SJCRH30 (cell line): ENCODE measurements at regions not wholly inside any gene's neighbourhood (a gene's known extent, or its start where the extent isn't known, plus 50 kb on each side); places are given as distances from the start of the nearest gene placed in this dataset.
A peak's percentile ranks its signal among the peaks of the same experiment; 100 is the strongest.
"Not testable (repeated sequence)": the region's sequence is repeated elsewhere in the genome, so short reads cannot be mapped to it uniquely, and the experiment has no call there.

Experiments used
- DNase-seq, 2 experiments: peaks; one replicate each; pipeline ENCODE4 v3.0.0-alpha.2; 2015 to 2020
- H3K27ac ChIP-seq: fragments of 250-450 bp; sonication (Bioruptor Pico); 2 replicates; pipeline ENCODE4 v1.5.1; 2020; ENCODE audit warnings: mild to moderate bottlenecking, moderate library complexity
- H3K27me3 ChIP-seq: fragments of 250-450 bp; sonication (Bioruptor Pico); 2 replicates; pipeline ENCODE4 v1.5.1; 2020; ENCODE audit warnings: mild to moderate bottlenecking, moderate library complexity
- H3K36me3 ChIP-seq: fragments of 250-450 bp; sonication (Bioruptor Pico); 2 replicates; pipeline ENCODE4 v1.5.1; 2020; ENCODE audit warnings: mild to moderate bottlenecking, moderate library complexity
- H3K4me1 ChIP-seq: fragments of 250-450 bp; sonication (Bioruptor Pico); 2 replicates; pipeline ENCODE4 v1.5.1; 2020; ENCODE audit warnings: mild to moderate bottlenecking, moderate library complexity
- H3K4me3 ChIP-seq: fragments of 250-450 bp; sonication (Bioruptor Pico); 2 replicates; pipeline ENCODE4 v1.5.1; 2020; ENCODE audit warnings: mild to moderate bottlenecking, moderate library complexity
- H3K9me3 ChIP-seq: fragments of 250-450 bp; sonication (Bioruptor Pico); replicated peaks from 2 replicates; pipeline ENCODE4 v1.5.1; 2020; ENCODE audit warnings: mild to moderate bottlenecking, moderate library complexity

DNA sequence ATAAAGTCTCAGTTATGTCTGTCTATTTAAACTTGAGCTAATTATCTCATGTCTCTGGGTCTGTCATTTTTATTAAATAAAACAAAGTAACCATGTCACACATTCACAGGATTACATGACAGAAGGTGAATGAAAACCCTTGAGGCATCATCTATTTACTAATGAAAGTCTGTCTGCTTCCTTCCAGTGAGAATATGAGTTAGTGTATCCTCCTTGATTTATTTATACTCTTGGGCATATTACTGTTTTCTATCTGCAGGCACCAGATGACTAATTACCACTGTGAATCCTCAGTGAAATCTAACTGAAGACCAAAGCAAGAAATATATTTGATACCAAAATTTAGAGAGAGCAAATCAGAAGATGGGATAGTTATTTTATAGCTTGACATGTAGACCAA, 163.7 kb downstream of the CDC14C start:
- H3K36me3 ChIP-seq, result no peaks in the 10 kb centered on the region

DNA sequence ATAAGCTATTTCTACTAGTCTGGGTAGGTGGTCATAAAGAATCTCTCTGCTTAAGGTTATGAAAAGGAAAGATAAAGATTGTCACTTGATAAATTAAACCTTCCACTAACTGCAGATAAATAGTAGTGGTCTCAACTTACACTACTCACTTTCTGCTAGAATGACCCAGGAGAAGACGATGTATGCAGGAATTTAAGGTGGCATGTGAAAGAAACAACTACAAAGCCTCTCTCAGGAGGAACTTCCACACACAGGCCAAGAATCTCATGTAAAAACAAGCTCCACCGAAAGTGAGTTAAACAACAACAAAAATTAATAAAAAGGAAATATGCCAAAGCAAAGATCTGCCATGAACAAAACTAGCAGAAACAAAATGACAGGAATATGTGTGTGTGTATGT, 165.4 kb downstream of the CDC14C start:
- no peaks in the 10 kb centered on the region for H3K4me1 ChIP-seq
- H3K27me3 ChIP-seq, result 0 out of 2 replicates have a peak, but pooled peaks cover 5% of the 10 kb centered on the region
- no peaks in the 10 kb centered on the region for H3K36me3 ChIP-seq
- H3K27ac ChIP-seq, result no peak overlapping the region
- no peaks in the 10 kb centered on the region for H3K9me3 ChIP-seq
- no peak for DNase-seq
- no peak overlapping the region for H3K4me3 ChIP-seq

More for the DNA sequence above, 163.7 kb downstream of the CDC14C start:
- no peaks in the 10 kb centered on the region for H3K9me3 ChIP-seq
- H3K4me1 ChIP-seq, result no peaks in the 10 kb centered on the region
- H3K27me3 ChIP-seq, result no peaks in the 10 kb centered on the region
- DNase-seq, result no peak
- H3K27ac ChIP-seq, result no peak overlapping the region
- H3K4me3 ChIP-seq, result no peak overlapping the region

- no peak for DNase-seq
- H3K36me3 ChIP-seq, result no peaks in the 10 kb centered on the region
- no peaks in the 10 kb centered on the region for H3K4me1 ChIP-seq
- H3K4me3 ChIP-seq, result no peak overlapping the region
- no peak overlapping the region for H3K27ac ChIP-seq
- H3K27me3 ChIP-seq, result 0 out of 2 replicates have a peak, but pooled peaks cover 5% of the 10 kb centered on the region
- no peaks in the 10 kb centered on the region for H3K9me3 ChIP-seq
Measured at GRCh38 chr7:49091089-49091488, 166.7 kb downstream of the CDC14C start.

- no peak for DNase-seq
- Histone ChIP-seq H3K9me3 (no peaks in the 10 kb centered on the region), H3K4me3 (no peak overlapping the region), H3K36me3 (no peaks in the 10 kb centered on the region), H3K27me3 (0 out of 2 replicates have a peak, but pooled peaks cover 5% of the 10 kb centered on the region), H3K27ac (no peak overlapping the region), H3K4me1 (no peaks in the 10 kb centered on the region)
Measured at GRCh38 chr7:49091519-49091918, 167.2 kb downstream of the CDC14C start.

DNA sequence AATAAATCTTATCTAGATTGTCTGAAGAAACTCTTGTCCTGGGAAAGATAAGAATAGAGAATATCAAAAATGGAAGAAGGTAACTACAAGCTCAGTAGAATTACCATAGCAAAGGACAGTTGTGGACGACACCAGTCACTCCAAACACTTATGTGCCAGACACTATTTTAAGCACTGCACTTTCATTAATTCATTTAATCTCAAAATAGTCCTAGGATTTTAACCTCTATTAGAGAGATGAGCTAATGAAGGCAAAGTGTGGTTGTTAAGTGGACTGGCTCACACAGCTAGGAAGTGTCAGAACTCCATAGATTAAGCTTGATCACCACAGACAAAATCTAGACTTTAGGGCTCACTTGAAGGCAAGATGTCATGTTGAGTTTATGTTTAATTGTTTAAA, 168.9 kb downstream of the CDC14C start:
- H3K27me3 ChIP-seq, result 0 out of 2 replicates have a peak, but pooled peaks cover 5% of the 10 kb centered on the region
- H3K4me1 ChIP-seq, result no peaks in the 10 kb centered on the region
- DNase-seq, result no peak
- H3K27ac ChIP-seq, result no peak overlapping the region
- H3K9me3 ChIP-seq, result no peaks in the 10 kb centered on the region
- no peak overlapping the region for H3K4me3 ChIP-seq
- no peaks in the 10 kb centered on the region for H3K36me3 ChIP-seq

GRCh38 chr7:49094866-49095265, 170.5 kb downstream of the CDC14C start:
- H3K4me3 ChIP-seq, result no peak overlapping the region
- no peak for DNase-seq
- no peaks in the 10 kb centered on the region for H3K36me3 ChIP-seq
- H3K4me1 ChIP-seq, result no peaks in the 10 kb centered on the region
- 0 out of 2 replicates have a peak, but pooled peaks cover 5% of the 10 kb centered on the region for H3K27me3 ChIP-seq
- no peaks in the 10 kb centered on the region for H3K9me3 ChIP-seq
- no peak overlapping the region for H3K27ac ChIP-seq

- Histone ChIP-seq H3K9me3 (no peaks in the 10 kb centered on the region), H3K4me1 (no peaks in the 10 kb centered on the region), H3K4me3 (no peak overlapping the region), H3K36me3 (no peaks in the 10 kb centered on the region), H3K27ac (no peak overlapping the region), H3K27me3 (no peaks in the 10 kb centered on the region; the same call in 1 of the 2 replicates)
- peak in 1 of 2 experiments; percentile 9 for DNase-seq
Measured at GRCh38 chr7:49099587-49100326, 175.4 kb downstream of the CDC14C start.

- H3K27ac ChIP-seq, H3K4me1 ChIP-seq, H3K27me3 ChIP-seq, H3K4me3 ChIP-seq, H3K36me3 ChIP-seq, DNase-seq, H3K9me3 ChIP-seq: not testable (repeated sequence)
Measured at GRCh38 chr7:49100908-49101740, 176.8 kb downstream of the CDC14C start.

DNA sequence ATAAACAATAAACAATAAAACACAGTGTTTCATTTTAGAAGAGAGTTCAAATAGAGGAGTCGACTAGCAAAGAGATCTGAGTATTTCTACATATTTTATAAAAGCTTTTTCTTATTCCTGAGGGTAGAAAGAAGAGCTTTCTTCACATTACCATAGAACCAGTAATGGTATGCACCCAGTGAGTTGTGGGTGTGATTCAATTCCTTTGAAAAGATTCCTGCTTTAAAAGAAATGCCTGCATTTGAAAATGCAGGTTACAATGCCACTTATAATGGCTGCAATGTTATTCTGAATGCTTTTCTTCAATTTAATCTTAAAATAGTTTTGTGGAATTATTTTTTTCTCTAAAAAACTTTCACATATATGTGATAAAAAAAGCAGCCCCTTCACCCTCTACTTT, 178.1 kb downstream of the CDC14C start:
- Histone ChIP-seq H3K27ac (no peak overlapping the region), H3K36me3 (no peaks in the 10 kb centered on the region), H3K4me1 (no peaks in the 10 kb centered on the region), H3K27me3 (no peaks in the 10 kb centered on the region; the same call in 1 of the 2 replicates), H3K9me3 (no peaks in the 10 kb centered on the region), H3K4me3 (no peak overlapping the region)
- no peak for DNase-seq

GRCh38 chr7:49111706-49112105, 187.4 kb downstream of the CDC14C start:
- Histone ChIP-seq H3K27ac (no peak overlapping the region), H3K36me3 (no peaks in the 10 kb centered on the region), H3K4me3 (no peak overlapping the region), H3K4me1 (no peaks in the 10 kb centered on the region), H3K27me3 (peaks cover 3% of the 10 kb centered on the region; the same call in 1 of the 2 replicates), H3K9me3 (no peaks in the 10 kb centered on the region)
- no peak for DNase-seq

DNA sequence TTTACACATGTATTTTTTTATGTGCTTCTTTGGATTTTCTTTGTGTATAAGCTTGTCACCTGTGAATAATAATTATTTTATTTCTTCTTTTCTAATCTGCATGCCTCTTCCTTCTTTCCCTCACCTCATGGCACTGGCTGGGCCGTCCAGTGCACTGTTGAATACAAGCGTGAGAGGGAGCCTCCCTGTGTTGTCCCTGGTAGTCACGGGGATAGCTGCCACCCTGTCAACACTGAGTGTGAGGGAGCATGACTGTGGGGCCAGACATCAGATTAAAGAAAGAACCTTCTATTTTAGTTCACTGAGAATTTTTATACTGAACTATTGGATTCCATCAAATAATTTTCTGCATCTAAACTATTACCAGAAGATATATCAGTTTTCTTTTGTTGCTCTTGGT, 187.9 kb downstream of the CDC14C start:
- no peak for DNase-seq
- H3K27ac ChIP-seq, result no peak overlapping the region
- no peaks in the 10 kb centered on the region for H3K9me3 ChIP-seq
- no peak overlapping the region for H3K4me3 ChIP-seq
- H3K27me3 ChIP-seq, result peaks cover 3% of the 10 kb centered on the region; the same call in 1 of the 2 replicates
- no peaks in the 10 kb centered on the region for H3K36me3 ChIP-seq
- no peaks in the 10 kb centered on the region for H3K4me1 ChIP-seq

- H3K4me3 ChIP-seq, result no peak overlapping the region
- no peak overlapping the region for H3K27ac ChIP-seq
- H3K36me3 ChIP-seq, result no peaks in the 10 kb centered on the region
- DNase-seq, result no peak
- no peaks in the 10 kb centered on the region for H3K9me3 ChIP-seq
- H3K27me3 ChIP-seq, result peaks cover 3% of the 10 kb centered on the region; the same call in 1 of the 2 replicates
- H3K4me1 ChIP-seq, result no peaks in the 10 kb centered on the region
Measured at GRCh38 chr7:49112647-49113046, 188.3 kb downstream of the CDC14C start.

GRCh38 chr7:49119706-49120105, 195.4 kb downstream of the CDC14C start:
- H3K9me3 ChIP-seq, result no peaks in the 10 kb centered on the region
- no peak overlapping the region for H3K4me3 ChIP-seq
- no peak for DNase-seq
- no peaks in the 10 kb centered on the region for H3K4me1 ChIP-seq
- H3K27ac ChIP-seq, result no peak overlapping the region
- H3K27me3 ChIP-seq, result no peaks in the 10 kb centered on the region
- H3K36me3 ChIP-seq, result no peaks in the 10 kb centered on the region

GRCh38 chr7:49125246-49125645, 200.9 kb downstream of the CDC14C start:
- no peaks in the 10 kb centered on the region for H3K4me1 ChIP-seq
- no peak for DNase-seq

DNA sequence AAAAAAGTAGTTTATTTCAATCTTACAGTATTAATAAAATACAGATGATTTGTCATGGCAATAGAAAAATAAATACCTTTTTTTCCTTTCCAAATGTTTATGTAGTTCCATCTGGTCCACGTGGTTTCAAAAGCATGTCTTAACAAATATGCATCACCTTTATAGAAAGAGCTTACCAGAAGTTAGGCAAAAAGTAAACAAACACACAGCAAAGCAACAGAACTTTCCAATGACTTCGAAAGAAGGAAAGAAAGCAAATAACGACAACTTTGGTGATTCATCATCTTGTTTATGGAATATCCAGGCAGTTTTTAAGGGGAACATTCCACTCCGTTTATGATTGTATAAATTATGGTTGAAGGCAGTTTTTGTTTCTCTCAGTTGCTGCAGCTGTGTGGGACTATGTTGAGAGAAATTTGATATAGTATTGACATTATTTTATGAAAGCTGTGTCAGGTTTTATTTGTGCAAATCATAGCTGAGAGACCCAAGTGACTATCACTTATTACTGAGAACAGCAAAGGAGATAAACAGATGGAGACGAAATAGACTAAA, 203.1 kb downstream of the CDC14C start:
- Histone ChIP-seq H3K4me3 (no peak overlapping the region), H3K4me1 (no peaks in the 10 kb centered on the region), H3K27ac (no peak overlapping the region), H3K9me3 (no peaks in the 10 kb centered on the region), H3K27me3 (peaks cover 3% of the 10 kb centered on the region; the same call in 1 of the 2 replicates), H3K36me3 (no peaks in the 10 kb centered on the region)
- no peak for DNase-seq

More at GRCh38 chr7:49125246-49125645, 200.9 kb downstream of the CDC14C start:
- Histone ChIP-seq H3K27ac (no peak overlapping the region), H3K4me3 (no peak overlapping the region), H3K9me3 (no peaks in the 10 kb centered on the region), H3K27me3 (no peaks in the 10 kb centered on the region), H3K36me3 (no peaks in the 10 kb centered on the region)
